ENCODE measurements at regions not wholly inside any gene's neighbourhood (a gene's known extent, or its start where the extent isn't known, plus 50 kb on each side); places are given as distances from the start of the nearest gene placed in this dataset.
"Not testable (repeated sequence)": the region's sequence is repeated elsewhere in the genome, so short reads cannot be mapped to it uniquely, and the experiment has no call there.

DNA sequence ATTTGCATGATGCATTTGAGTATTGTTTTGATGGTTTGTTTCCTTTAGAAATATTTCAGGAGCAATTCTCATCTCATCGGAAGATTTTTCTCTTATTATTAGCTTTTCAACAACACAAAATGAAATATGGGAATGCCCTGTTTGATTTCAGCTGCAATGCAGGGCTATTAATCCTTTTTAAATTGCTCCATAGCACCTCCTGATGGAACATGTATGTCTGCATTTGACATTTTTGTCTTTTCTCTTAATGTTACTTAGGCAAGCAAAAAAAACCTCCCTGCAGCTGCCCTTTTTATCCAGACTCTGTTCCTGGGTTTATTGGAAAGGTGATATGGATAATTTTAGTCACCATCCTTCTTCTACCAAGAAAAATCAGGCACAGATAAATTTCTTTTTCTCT, 895.8 kb downstream of the RPS29 start:
- no peak for DNase-seq

DNA sequence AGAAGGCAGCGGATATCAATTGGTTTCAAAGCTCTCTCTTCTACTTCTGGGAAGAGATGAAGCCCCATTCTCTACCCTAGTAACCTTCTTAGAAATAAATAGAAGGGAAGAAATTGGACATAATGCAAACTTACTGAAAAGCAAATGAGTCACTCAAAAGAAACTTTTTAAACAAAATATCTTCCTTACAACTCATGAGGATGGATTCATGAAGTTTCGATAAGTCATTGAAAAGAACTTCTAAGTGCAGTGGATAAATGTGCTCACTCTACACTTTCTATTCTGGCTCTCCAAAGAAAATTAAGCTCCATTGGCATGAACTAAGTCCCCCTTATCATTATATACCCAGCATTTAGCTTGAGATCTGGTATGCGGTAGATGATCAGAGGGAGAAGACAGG, 899.5 kb downstream of the RPS29 start:
- DNase-seq: no peak

- no peak for DNase-seq
Measured at GRCh38 chr14:48672506-48672905, 913.7 kb downstream of the RPS29 start.

GRCh38 chr14:48670939-48671338, 915.2 kb downstream of the RPS29 start:
- DNase-seq: no peak

- DNase-seq: no peak
Measured at GRCh38 chr14:48665077-48665784, 920.9 kb downstream of the RPS29 start.

DNA sequence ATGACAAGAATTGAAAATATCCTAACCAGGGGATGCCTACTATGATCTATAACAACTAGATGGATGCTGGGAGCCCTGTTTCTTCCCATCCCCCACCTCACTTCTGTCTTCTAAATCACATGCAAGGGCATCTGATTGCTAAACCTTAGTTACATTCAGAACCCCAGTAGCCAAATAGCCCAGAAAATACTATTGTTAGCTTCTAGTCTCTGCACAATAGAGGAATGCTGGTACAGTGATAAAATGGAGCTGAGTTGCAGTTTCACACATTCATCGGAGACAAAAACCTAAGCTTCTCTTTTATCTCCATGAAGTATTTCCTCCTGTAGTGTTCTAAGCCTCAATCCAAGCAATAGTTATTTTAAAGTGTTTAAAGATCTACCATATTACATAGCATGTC, 942.9 kb downstream of the RPS29 start:
- DNase-seq: no peak

GRCh38 chr14:48628870-48629269, 953.5 kb upstream of the MDGA2 start:
- DNase-seq: no peak

- DNase-seq: no peak
Measured at GRCh38 chr14:48622980-48623379, 947.6 kb upstream of the MDGA2 start.

GRCh38 chr14:48618057-48618456, 942.7 kb upstream of the MDGA2 start:
- no peak for DNase-seq

GRCh38 chr14:48616931-48617330, 941.5 kb upstream of the MDGA2 start:
- DNase-seq: no peak

GRCh38 chr14:48615618-48616017, 940.2 kb upstream of the MDGA2 start:
- DNase-seq: no peak

- no peak for DNase-seq
Measured at GRCh38 chr14:48614003-48614402, 938.6 kb upstream of the MDGA2 start.

DNA sequence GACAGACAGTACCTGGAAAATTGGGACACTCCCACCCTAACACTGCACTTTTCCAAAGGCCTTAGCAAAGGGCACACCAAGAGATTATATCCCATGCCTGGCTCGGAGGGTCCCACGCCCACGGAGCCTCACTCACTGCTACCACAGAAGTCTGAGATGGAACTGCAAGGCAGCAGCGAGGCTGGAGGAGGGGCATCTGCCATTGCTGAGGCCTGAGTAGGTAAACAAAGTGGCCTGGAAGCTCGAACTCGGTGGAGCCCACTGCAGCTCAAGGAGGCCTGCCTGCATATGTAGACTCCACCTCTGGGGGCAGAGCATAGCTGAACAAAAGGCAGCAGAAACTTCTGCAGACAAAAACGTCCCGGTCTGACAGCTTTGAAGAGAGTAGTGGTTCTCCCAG, 931.6 kb upstream of the MDGA2 start:
- not testable (repeated sequence) for DNase-seq

GRCh38 chr14:48598458-48598857, 923.1 kb upstream of the MDGA2 start:
- DNase-seq: no peak

- DNase-seq: no peak
Measured at GRCh38 chr14:48586099-48586498, 910.7 kb upstream of the MDGA2 start.

- DNase-seq: no peak
Measured at GRCh38 chr14:48584031-48584430, 908.6 kb upstream of the MDGA2 start.

DNA sequence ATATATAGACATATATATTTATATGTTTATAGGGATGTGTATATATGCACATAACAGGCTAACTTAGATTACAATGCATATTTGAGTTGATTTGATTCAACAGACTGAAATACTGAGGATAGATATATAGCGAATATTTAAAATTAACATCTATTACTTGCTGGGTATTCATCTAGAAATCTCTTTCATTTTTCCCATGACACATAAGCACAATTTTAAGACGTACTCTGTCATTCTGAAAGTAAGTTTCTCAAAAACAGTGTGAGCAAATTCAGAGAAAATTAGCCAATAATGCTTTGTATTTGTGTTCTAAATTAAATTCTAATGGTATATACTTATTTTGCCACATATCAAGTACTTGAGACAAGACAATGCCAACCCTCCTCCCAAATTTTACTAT, 907.5 kb upstream of the MDGA2 start:
- no peak for DNase-seq

DNA sequence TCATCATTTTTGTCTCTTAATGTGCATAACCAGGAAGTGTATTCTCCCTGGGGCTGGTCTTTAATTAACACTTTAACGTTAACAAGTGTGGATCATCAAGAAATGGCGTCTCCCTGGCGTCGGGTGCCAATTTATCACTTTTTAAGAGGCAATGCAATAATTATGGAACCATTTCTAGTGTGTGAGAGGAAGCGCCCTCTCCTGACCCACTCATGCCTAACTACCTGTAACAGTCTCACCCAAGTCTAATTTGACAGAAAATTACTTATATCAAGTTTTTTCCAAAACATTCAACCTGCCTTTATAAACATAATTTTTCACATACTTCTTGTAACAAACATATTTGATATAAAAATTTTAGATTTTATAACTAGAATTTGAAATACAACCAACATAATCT, 905.3 kb upstream of the MDGA2 start:
- no peak for DNase-seq

- no peak for DNase-seq
Measured at GRCh38 chr14:48575772-48576171, 900.4 kb upstream of the MDGA2 start.

- no peak for DNase-seq
Measured at GRCh38 chr14:48568688-48569087, 893.3 kb upstream of the MDGA2 start.

DNA sequence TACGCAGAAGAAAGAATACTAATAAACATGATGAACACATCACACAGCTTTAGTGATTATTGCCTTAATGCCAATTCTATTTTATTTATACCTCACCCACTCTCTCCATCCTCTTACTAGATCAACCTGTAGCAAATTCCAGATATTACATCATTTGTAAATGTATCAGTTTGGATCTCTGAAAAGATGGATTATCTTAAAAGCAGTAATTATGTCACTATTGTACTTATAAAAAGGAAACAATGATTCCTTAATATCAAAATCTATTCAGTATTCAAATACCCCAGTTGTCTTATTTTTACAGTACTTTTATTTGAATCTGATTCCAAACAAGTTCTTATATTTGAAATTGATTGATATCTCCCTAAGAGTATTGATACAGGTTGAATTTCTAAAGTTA, 892.8 kb upstream of the MDGA2 start:
- no peak for DNase-seq

- no peak for DNase-seq
Measured at GRCh38 chr14:48563489-48563888, 888.1 kb upstream of the MDGA2 start.

- DNase-seq: not testable (repeated sequence)
Measured at GRCh38 chr14:48561438-48561837, 886.0 kb upstream of the MDGA2 start.

DNA sequence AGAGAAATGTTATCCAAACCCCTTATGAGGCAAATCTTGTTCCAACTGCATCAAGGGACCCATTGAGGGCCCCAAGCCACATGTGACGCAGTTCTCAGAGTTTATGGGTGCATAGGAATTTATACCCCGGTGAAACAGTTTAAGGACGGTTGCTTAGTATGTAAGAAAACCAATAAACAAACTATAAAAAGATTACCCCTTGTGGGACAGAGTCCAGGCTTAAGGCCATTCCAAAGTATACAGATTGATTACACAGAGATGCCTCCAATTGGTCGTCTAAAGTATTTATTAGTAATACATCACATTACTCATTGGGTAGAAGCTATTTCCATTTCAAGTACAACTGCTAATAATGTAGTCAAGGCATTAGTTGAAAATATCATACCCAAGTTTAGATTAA, 885.0 kb upstream of the MDGA2 start:
- DNase-seq: no peak

- no peak for DNase-seq
Measured at GRCh38 chr14:48553443-48553842, 878.0 kb upstream of the MDGA2 start.
